Stimulated activated CD4-positive, alpha-beta T cell treated with anti-CD3 and anti-CD28 coated beads, Interleukin-1b, Interleukin-23, amount 100 ng/mL, for 1 hour (primary cell): ENCODE measurements at regions not wholly inside any gene's neighbourhood (a gene's known extent, or its start where the extent isn't known, plus 50 kb on each side); places are given as distances from the start of the nearest gene placed in this dataset.
"Not testable (repeated sequence)": the region's sequence is repeated elsewhere in the genome, so short reads cannot be mapped to it uniquely, and the experiment has no call there.

Experiments used
- DNase-seq, 2 donors: peaks; one replicate each; pipeline ENCODE4 v3.0.0-alpha.2; 2020; ENCODE audit warnings: low read depth in 2 of 2

GRCh38 chr4:53866055-53866454 is 198.3 kb downstream of the CHIC2 start:
- DNase-seq = no peak

- DNase-seq = no peak
Observed at GRCh38 chr4:53865054-53865453, 199.4 kb downstream of the CHIC2 start.

GRCh38 chr4:53863736-53864365 is 200.6 kb downstream of the CHIC2 start:
- DNase-seq = no peak

GRCh38 chr4:53863158-53863557 is 201.2 kb downstream of the CHIC2 start:
- no peak for DNase-seq

- DNase-seq = no peak
Observed at GRCh38 chr4:53861856-53862610, 202.4 kb downstream of the CHIC2 start.

- no peak for DNase-seq
Observed at GRCh38 chr4:53859305-53859704, 205.1 kb downstream of the CHIC2 start.

GRCh38 chr4:53858744-53859143 is 205.7 kb downstream of the CHIC2 start:
- DNase-seq = no peak

GRCh38 chr4:53855581-53856250 is 208.7 kb downstream of the CHIC2 start:
- no peak for DNase-seq

- DNase-seq = no peak
Observed at GRCh38 chr4:53854991-53855568, 209.3 kb downstream of the CHIC2 start.

- DNase-seq = no peak
Observed at GRCh38 chr4:53852343-53852742, 212.1 kb downstream of the CHIC2 start.

GRCh38 chr4:53847965-53848364 is 216.4 kb downstream of the CHIC2 start:
- DNase-seq = no peak

- DNase-seq = no peak
Observed at GRCh38 chr4:53844551-53844950, 219.9 kb downstream of the CHIC2 start.

GRCh38 chr4:53844133-53844532 is 220.3 kb downstream of the CHIC2 start:
- no peak for DNase-seq

GRCh38 chr4:53841711-53842110 is 222.7 kb downstream of the CHIC2 start:
- no peak for DNase-seq

GRCh38 chr4:53840643-53841042 is 223.8 kb downstream of the CHIC2 start:
- DNase-seq = no peak

GRCh38 chr4:53833302-53834003 is 231.0 kb downstream of the CHIC2 start:
- not testable (repeated sequence) for DNase-seq

- no peak for DNase-seq
Observed at GRCh38 chr4:53832549-53832948, 231.9 kb downstream of the CHIC2 start.

- no peak for DNase-seq
Observed at GRCh38 chr4:53830511-53830910, 233.9 kb downstream of the CHIC2 start.

GRCh38 chr4:53821179-53821851 is 230.0 kb upstream of the LNX1 start:
- DNase-seq = no peak

GRCh38 chr4:53818104-53818503 is 226.8 kb upstream of the LNX1 start:
- DNase-seq = no peak

GRCh38 chr4:53816561-53816960 is 225.3 kb upstream of the LNX1 start:
- no peak for DNase-seq
